Endodermal cell (in vitro differentiated cells): ENCODE measurements at regions not wholly inside any gene's neighbourhood (a gene's known extent, or its start where the extent isn't known, plus 50 kb on each side); places are given as distances from the start of the nearest gene placed in this dataset.
"Not testable (repeated sequence)": the region's sequence is repeated elsewhere in the genome, so short reads cannot be mapped to it uniquely, and the experiment has no call there.

Source experiments
- DNase-seq: peaks from one replicate; pipeline ENCODE4 v3.0.0-alpha.2; 2017
- H3K27ac ChIP-seq: 2 replicates; pipeline ENCODE4 v1.5.1; 2013; ENCODE audit warnings: mild to moderate bottlenecking, low read depth, low read length, moderate library complexity
- H3K27me3 ChIP-seq: 2 replicates; pipeline ENCODE4 v1.6.1; 2013; ENCODE audit warnings: mild to moderate bottlenecking, low read length, moderate library complexity; ENCODE audit not compliant: insufficient read depth, control insufficient read depth, poor library complexity, severe bottlenecking
- H3K36me3 ChIP-seq: 2 replicates; pipeline ENCODE4 v1.7.0; 2013; ENCODE audit warnings: mild to moderate bottlenecking, low read length, moderate library complexity; ENCODE audit not compliant: control insufficient read depth, insufficient read depth
- H3K4me1 ChIP-seq: one replicate; pipeline ENCODE4 v1.7.0; 2013; ENCODE audit warnings: low read length; ENCODE audit not compliant: control insufficient read depth, insufficient read depth
- H3K4me3 ChIP-seq: 2 replicates; pipeline ENCODE4 v1.5.1; 2013; ENCODE audit warnings: mild to moderate bottlenecking, low read length, moderate library complexity
- H3K9ac ChIP-seq: 2 replicates; pipeline ENCODE4 v1.6.1; 2013; ENCODE audit warnings: mild to moderate bottlenecking, low read length, moderate library complexity; ENCODE audit not compliant: poor library complexity, severe bottlenecking; ENCODE audit errors: extremely low read depth
- H3K9me3 ChIP-seq: 2 replicates; pipeline ENCODE4 v1.6.1; 2013; ENCODE audit warnings: mild to moderate bottlenecking, low read length, moderate library complexity; ENCODE audit not compliant: control insufficient read depth
- H3K27ac Mint-ChIP-seq: 2 replicates; pipeline ENCODE4 v1.8.0; 2020; ENCODE audit warnings: mixed read lengths
- H3K27me3 Mint-ChIP-seq: 2 replicates; pipeline ENCODE4 v1.8.0; 2021; ENCODE audit warnings: mild to moderate bottlenecking, mixed read lengths; ENCODE audit not compliant: insufficient read depth
- H3K36me3 Mint-ChIP-seq: 2 replicates; pipeline ENCODE4 v1.8.0; 2020; ENCODE audit warnings: low read depth, mixed read lengths
- H3K4me1 Mint-ChIP-seq: 2 replicates; pipeline ENCODE4 v1.8.0; 2020; ENCODE audit warnings: mixed read lengths
- H3K4me3 Mint-ChIP-seq: 2 replicates; pipeline ENCODE4 v1.8.0; 2020; ENCODE audit warnings: mild to moderate bottlenecking, moderate library complexity, mixed read lengths
- H3K9me3 Mint-ChIP-seq: 2 replicates; pipeline ENCODE4 v1.8.0; 2020; ENCODE audit warnings: mild to moderate bottlenecking, mixed read lengths
- CTCF ChIP-seq: fragments of 200-600 bp; sonication (generic); conservative IDR thresholded peaks from 2 replicates; pipeline ENCODE4 v1.5.0; 2021; ENCODE audit warnings: antibody characterized with exemption, mild to moderate bottlenecking
- WGBS, 2 experiments: methylation state at CpG; one replicate each; pipeline versions ENCODE4 v1.1.5 to v1.1.7; 2013; ENCODE audit warnings: missing lambda C conversion rate in 2 of 2, mixed read lengths in 1 of 2; ENCODE audit not compliant: insufficient coverage in 1 of 2, insufficient read length in 1 of 2; 5-methylcytosine and 5-hydroxymethylcytosine counted together

- not testable (repeated sequence) for H3K4me3 Mint-ChIP-seq, H3K27me3 ChIP-seq, H3K4me3 ChIP-seq, H3K36me3 ChIP-seq, H3K9me3 Mint-ChIP-seq, H3K27ac ChIP-seq, H3K9ac ChIP-seq, H3K27me3 Mint-ChIP-seq, H3K27ac Mint-ChIP-seq, H3K4me1 ChIP-seq, H3K9me3 ChIP-seq
- WGBS, 2 experiments, result 92 to 96% methylated on average over 4 to 8 of the region's 8 CpGs
- DNase-seq, result peak; percentile 57
- Mint-ChIP-seq H3K36me3 (peaks cover 31% of the 10 kb centered on the region), H3K4me1 (peaks cover 23% of the 10 kb centered on the region)
These were observed 172.5 kb downstream of the ADRA2C start for GRCh38 chr4:3938676-3939075.

- not testable (repeated sequence) for H3K27me3 Mint-ChIP-seq, H3K27me3 ChIP-seq, H3K27ac Mint-ChIP-seq, H3K9me3 ChIP-seq, H3K4me1 ChIP-seq, H3K36me3 ChIP-seq, H3K4me3 ChIP-seq, H3K9ac ChIP-seq, H3K9me3 Mint-ChIP-seq, H3K27ac ChIP-seq, H3K4me3 Mint-ChIP-seq
- peaks cover 29% of the 10 kb centered on the region for H3K36me3 Mint-ChIP-seq
- peak; percentile 42 for DNase-seq
- peaks cover 23% of the 10 kb centered on the region for H3K4me1 Mint-ChIP-seq
- 88 to 90% methylated on average over 6 to 9 of the region's 10 CpGs for WGBS, 2 experiments
These were observed 173.9 kb downstream of the ADRA2C start for GRCh38 chr4:3939954-3940591.

- H3K9me3 Mint-ChIP-seq, H3K9ac ChIP-seq, H3K4me3 Mint-ChIP-seq, H3K27ac ChIP-seq, H3K4me3 ChIP-seq, H3K27me3 Mint-ChIP-seq, H3K36me3 ChIP-seq, H3K4me1 ChIP-seq, H3K27me3 ChIP-seq, H3K9me3 ChIP-seq: not testable (repeated sequence)
- peak; percentile 79 for DNase-seq
- 69 to 94% methylated on average over 5 to 17 of the region's 17 CpGs for WGBS, 2 experiments
- peaks cover 21% of the 10 kb centered on the region for H3K36me3 Mint-ChIP-seq
- H3K4me1 Mint-ChIP-seq, result peaks cover 20% of the 10 kb centered on the region
- H3K27ac Mint-ChIP-seq, result peak overlapping the region; percentile 80
These were observed 175.7 kb downstream of the ADRA2C start for GRCh38 chr4:3941735-3942522.

GRCh38 chr4:3942569-3942971 is 176.4 kb downstream of the ADRA2C start:
- not testable (repeated sequence) for H3K9ac ChIP-seq, H3K36me3 ChIP-seq, H3K4me1 ChIP-seq, H3K27me3 Mint-ChIP-seq, H3K9me3 Mint-ChIP-seq, H3K4me3 Mint-ChIP-seq, H3K27me3 ChIP-seq, H3K27ac Mint-ChIP-seq, H3K4me3 ChIP-seq, H3K27ac ChIP-seq, H3K9me3 ChIP-seq
- H3K36me3 Mint-ChIP-seq, result peaks cover 25% of the 10 kb centered on the region
- peak; percentile 71 for TF ChIP-seq CTCF
- peak; percentile 85 for DNase-seq
- peaks cover 20% of the 10 kb centered on the region for H3K4me1 Mint-ChIP-seq
- 31 to 53% methylated on average over 5 to 10 of the region's 12 CpGs for WGBS, 2 experiments

- H3K27ac Mint-ChIP-seq, H3K27me3 ChIP-seq, H3K27ac ChIP-seq, H3K4me3 Mint-ChIP-seq, H3K4me3 ChIP-seq, H3K36me3 ChIP-seq, H3K9ac ChIP-seq, H3K9me3 Mint-ChIP-seq, H3K27me3 Mint-ChIP-seq, H3K4me1 ChIP-seq, H3K9me3 ChIP-seq, DNase-seq: not testable (repeated sequence)
- Mint-ChIP-seq H3K4me1 (peaks cover 20% of the 10 kb centered on the region), H3K36me3 (peaks cover 30% of the 10 kb centered on the region)
- WGBS, 2 experiments, result 75 to 79% methylated on average over 4 to 6 of the region's 8 CpGs
These were observed 176.9 kb downstream of the ADRA2C start for GRCh38 chr4:3943051-3943450.
